GM19397 (cell line): ENCODE measurements at regions not wholly inside any gene's neighbourhood (a gene's known extent, or its start where the extent isn't known, plus 50 kb on each side); places are given as distances from the start of the nearest gene placed in this dataset.

Experiments
- ATAC-seq: cut with Tn5 transposase; IDR thresholded peaks from one replicate; pipeline ENCODE4 v1.9.1; 2021; ENCODE audit warnings: mild to moderate bottlenecking, moderate library complexity; ENCODE audit not compliant: unreplicated experiment

- ATAC-seq: no peak
Measured at GRCh38 chr2:199136242-199136641, 321.5 kb downstream of the SATB2 start.

GRCh38 chr2:199131876-199132275 is 325.9 kb downstream of the SATB2 start:
- ATAC-seq: no peak

GRCh38 chr2:199131136-199131655 is 326.5 kb downstream of the SATB2 start:
- ATAC-seq: no peak

GRCh38 chr2:199130501-199130900 is 327.2 kb downstream of the SATB2 start:
- ATAC-seq: no peak

GRCh38 chr2:199128476-199129229 is 329.1 kb downstream of the SATB2 start:
- no peak for ATAC-seq

- no peak for ATAC-seq
Measured at GRCh38 chr2:199119796-199120195, 337.9 kb downstream of the SATB2 start.

- no peak for ATAC-seq
Measured at GRCh38 chr2:199118673-199119112, 339.0 kb downstream of the SATB2 start.

GRCh38 chr2:199115169-199115568 is 342.6 kb downstream of the SATB2 start:
- no peak for ATAC-seq

GRCh38 chr2:199113111-199113510 is 344.6 kb downstream of the SATB2 start:
- no peak for ATAC-seq

- ATAC-seq: no peak
Measured at GRCh38 chr2:199111458-199111857, 346.3 kb downstream of the SATB2 start.

- no peak for ATAC-seq
Measured at GRCh38 chr2:199108056-199108455, 349.7 kb downstream of the SATB2 start.

- ATAC-seq: no peak
Measured at GRCh38 chr2:199105826-199106225, 351.9 kb downstream of the SATB2 start.

GRCh38 chr2:199101487-199101886 is 356.3 kb downstream of the SATB2 start:
- no peak for ATAC-seq

GRCh38 chr2:199100326-199101110 is 357.2 kb downstream of the SATB2 start:
- ATAC-seq: no peak

GRCh38 chr2:199092419-199092818 is 365.3 kb downstream of the SATB2 start:
- ATAC-seq: no peak

- no peak for ATAC-seq
Measured at GRCh38 chr2:199085261-199085660, 372.5 kb downstream of the SATB2 start.

GRCh38 chr2:199070322-199070949 is 387.3 kb downstream of the SATB2 start:
- no peak for ATAC-seq

GRCh38 chr2:199064201-199064600 is 393.5 kb downstream of the SATB2 start:
- ATAC-seq: no peak

GRCh38 chr2:199057936-199058335 is 399.8 kb downstream of the SATB2 start:
- no peak for ATAC-seq

GRCh38 chr2:199055336-199055735 is 402.4 kb downstream of the SATB2 start:
- no peak for ATAC-seq

- no peak for ATAC-seq
Measured at GRCh38 chr2:199042660-199043379, 414.9 kb downstream of the SATB2 start.
